GM12891 (cell line): ENCODE measurements at regions not wholly inside any gene's neighbourhood (a gene's known extent, or its start where the extent isn't known, plus 50 kb on each side); places are given as distances from the start of the nearest gene placed in this dataset.

Source experiments
- POLR2A ChIP-seq: IDR thresholded peaks from 2 replicates; pipeline ENCODE4 v1.6.1; 2011; ENCODE audit warnings: low read depth, low read length, control low read depth
- TAF1 ChIP-seq: IDR thresholded peaks from 2 replicates; pipeline ENCODE4 v1.6.1; 2011; ENCODE audit warnings: low read depth, low read length, control low read depth

DNA sequence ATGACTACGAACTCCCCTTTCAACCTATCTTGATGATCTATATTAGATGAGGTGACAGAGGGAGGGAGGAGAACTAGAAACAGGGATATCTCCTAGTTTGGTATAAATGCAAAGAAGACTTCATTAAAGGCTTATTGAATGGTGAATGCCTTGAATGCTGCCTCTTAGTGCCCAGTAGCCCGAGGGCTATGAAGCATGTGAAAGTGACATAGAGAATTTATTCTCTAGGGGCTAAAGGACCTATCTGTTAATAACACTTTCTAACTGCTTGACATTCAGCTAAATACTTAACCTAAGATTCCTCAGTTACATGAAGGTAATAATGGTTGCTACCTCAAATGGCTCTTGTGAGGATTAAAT is 764.1 kb downstream of the LTN1 start:
- TF ChIP-seq POLR2A: no peak
- no peak for TF ChIP-seq TAF1
